HG02981 (cell line): ENCODE measurements at regions not wholly inside any gene's neighbourhood (a gene's known extent, or its start where the extent isn't known, plus 50 kb on each side); places are given as distances from the start of the nearest gene placed in this dataset.

Experiments
- ATAC-seq: cut with Tn5 transposase; IDR thresholded peaks from one replicate; pipeline ENCODE4 v1.9.1; 2021; ENCODE audit warnings: mild to moderate bottlenecking, moderate library complexity; ENCODE audit not compliant: unreplicated experiment

DNA sequence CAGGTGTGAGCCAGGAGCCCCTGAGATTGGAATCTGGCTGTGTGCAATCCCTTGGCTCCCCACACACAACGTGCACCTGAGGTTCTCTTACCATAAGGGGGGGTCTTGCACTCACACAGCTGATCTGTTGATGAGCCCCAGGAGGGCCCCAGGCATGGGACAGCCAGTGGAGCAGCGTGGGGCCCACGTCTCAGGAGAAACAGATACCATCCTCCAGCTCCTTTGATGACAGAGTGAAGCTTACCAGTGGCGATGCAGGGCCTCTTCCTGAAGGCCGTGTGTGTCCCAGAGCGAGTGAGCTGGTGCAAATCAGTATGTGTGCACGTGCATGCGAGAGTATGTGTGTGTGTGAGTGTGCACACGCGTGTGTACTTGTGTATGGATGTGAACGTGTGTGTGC lies 287.4 kb downstream of the IRX1 start:
- no peak for ATAC-seq

DNA sequence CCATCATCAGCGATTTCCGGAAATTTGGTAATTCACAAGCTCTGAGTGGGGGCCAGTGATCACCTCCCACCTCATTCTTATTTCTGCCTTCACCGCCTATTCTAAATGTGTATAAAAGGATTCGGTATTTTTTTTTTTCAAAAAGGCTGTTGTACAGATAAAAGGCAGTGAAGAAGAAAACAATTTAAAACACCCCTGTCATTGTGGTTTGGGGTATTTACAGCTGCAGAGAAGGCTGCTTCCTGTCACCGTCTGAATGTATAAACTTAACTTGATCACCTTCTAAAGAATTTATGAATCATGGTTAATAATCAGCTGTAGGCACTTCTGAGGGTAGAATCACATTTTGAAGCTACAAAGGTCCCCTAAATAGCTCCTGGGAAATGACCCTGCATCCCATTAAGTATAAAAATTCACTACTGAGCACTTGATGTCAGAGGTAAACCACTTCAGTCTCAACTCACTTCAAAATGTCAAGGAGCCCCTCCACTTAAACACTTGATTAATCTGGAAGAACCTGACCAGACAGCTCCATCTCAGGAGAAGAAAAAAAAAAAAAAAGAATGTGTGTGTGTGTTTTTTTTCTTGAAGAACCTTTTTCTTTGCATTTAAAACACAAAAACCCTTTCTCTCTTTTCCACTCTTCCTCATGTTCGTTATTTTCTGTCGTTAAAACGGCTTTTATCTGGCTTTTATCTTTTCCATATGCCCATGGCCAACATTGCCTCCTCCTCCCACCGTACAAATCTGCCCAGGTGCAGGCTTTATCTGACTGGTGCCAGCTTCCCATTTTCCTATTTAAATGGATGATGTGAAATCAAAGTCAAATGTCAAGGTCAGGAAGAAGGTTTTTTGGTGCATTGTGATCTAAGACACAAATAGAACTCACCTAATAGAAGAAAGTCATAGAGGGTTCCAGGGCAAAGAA lies 291.2 kb downstream of the IRX1 start:
- ATAC-seq = no peak

DNA sequence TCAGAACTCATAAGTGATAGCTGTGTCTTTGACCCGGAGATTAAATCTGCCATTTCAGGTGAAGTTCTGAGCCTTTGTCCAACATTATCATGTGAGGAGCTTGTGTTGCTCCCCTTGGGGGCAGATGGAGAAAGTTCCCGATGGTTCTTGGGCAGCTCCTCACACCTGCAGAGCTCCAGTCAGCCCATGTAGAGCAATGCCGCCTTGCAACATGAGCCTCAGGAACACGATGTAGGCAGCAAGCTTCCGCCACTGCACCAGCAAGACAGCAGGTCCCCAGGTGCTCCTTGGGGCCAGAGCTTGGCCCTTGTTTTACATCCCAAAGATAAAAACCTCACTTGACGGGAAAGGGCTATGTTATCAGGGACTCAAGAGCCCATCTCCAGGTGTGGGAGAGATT lies 292.7 kb downstream of the IRX1 start:
- ATAC-seq = no peak

DNA sequence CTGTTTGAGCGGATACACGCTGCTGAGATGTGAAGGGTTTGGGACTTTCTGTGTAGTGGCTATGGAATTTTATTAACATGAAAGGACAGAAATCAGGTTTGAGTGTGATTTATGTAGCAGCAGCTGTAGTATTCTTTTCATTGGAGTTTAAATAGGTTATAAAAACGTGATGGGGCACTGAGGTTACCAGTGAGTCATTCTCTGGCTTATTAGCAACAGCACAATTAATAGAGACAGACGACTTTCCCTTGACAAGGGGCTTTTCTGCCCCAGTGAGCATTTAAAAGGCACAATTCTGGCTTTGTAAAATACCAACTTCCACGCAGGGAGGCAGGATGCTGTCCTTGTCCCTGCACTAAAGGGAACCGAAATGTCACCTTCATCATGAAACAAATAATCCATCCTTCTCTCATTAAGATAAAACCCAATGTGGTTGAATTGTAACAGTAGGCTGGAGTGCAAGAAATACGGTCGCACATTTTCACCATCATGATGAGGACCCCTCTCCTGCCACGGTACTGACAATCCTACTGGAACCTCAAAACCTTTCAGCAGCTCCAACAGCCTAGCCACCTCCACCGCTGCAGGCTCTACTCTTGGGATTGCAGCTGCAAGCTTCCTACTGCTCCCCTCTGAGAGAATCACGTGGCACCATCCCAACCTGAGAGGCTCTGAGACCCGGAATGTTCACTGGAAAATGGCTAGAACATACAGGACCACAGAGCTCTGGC lies 293.9 kb downstream of the IRX1 start:
- no peak for ATAC-seq

DNA sequence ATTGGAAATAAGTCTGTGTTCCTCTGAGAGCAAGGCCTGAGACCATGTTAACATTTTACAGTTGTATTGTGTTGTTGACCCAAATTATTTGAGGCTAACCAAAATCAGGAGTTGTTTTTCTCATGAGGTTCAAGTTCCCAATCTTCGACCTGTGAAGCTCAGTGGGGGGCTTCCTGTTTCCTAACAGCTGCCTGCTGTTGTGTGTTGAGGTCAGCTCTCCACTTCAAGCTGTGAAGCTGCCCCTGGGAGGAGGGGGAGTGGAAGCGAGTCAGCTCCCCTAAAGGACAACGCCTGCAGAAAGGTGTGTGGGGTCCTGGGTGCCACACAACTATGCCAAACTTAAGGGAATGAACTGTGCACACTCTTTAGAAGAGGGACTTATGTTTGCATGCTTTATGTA lies 295.5 kb downstream of the IRX1 start:
- ATAC-seq = no peak

DNA sequence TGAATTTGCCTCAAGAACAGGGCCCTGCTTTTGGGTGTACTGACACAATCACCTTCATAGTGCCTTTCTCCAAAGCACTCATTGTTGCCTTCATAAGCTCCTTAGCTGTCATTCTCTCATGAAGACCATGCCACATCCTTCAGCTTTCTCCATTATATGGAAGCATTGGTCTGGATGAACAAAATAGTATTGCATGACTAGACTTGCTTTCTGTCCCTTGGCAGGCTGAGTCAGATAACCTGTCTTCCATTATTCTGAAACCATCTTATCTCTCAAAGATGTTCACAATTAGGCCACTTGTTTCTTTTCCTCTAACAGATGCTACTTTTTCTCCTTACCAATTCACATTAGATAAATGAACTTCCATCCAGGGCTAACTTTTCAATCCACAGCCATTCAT lies 297.9 kb downstream of the IRX1 start:
- ATAC-seq = no peak

DNA sequence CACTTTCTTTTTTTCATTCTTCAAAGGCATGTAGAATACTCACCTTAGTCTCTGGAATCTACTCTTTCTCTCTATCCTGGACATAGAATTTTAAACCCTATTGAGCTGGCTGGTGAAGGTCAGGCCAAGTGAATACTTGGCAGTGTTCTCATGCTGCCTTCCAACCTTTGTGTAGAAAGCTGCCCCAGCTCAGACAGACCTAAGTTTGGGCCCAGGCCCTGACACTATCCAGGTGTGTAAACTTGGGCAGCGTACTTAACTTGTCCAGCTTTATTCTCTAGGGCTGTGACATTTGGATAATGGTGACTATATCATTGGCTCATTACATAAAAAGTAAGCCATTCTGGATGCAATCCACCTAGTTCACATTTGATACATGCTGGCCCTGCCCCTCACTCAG lies 298.3 kb downstream of the IRX1 start:
- no peak for ATAC-seq

DNA sequence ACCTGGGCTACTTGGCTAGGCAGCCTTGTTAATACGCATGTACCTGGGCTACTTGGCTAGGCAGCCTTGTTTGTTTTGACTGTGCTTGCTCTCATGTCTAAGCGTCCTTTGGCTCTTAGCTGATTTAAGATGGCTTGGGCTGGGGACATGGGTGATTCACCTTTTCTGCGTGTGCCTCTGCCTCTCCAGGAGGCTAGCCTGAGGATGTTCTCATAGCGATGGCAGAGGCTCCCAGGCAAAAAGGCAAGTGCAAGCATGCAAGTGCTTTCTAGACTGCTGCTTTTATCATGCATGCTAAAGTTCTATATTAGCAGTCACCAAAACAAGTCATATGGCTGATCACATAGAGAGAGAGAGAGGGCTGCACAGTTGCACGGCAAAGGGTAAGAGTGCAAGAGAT lies 300.5 kb downstream of the IRX1 start:
- no peak for ATAC-seq

DNA sequence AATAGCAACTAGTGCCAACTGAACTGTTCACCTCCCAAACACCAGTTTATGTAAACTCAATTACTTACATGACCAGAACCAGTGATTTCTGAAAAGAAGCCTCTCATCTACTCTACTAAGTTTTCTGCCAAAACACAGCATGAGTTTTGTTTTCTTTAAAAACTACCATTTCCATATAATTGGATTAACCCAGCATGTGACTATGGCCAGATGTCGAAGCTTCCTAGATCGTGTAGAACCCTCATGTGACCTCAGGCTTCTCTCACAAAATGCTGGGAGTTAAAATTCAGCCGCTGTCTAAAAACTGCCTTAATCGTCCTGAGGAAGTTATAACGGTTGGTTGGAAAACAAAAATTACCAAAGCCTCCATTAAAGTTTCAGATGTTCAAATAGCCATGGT lies 303.5 kb downstream of the IRX1 start:
- no peak for ATAC-seq

DNA sequence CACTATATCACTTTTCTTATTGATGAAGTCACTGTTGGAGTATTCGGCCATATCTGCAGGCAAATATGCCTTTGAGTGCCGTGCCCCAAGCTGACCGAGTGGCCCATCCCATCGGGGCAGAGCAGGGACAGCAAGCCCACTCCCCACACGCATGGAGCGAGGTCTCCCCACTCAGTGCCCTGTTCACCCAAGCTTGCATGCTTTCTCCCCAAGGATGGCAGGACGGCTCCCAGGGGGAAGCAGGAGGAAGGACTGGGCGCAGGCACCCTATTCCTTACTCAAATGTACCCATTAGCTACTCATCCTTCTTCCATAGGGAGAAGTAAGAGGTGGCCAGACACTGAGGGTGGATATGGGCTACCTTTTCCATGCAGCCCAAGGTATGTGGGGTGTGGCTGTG lies 309.0 kb downstream of the IRX1 start:
- ATAC-seq = no peak

DNA sequence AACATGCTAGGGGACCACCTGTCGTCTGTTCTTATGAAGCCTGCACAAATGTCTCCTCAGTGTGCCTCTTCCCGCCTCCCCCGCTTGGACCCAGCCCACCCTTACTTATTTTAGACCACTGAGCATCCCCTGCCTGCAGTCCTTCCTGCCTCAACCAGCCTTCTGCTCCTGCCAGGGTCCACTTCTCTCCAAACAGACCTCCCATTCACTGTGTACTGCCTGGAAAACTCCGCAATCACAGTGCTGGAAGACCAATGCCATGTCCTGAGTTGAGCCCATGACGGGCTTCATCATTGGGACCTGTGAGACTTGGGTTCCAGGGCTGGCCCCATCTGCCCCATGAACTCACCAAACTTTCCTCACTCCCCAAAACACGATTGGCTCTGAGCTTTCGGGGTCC lies 309.4 kb downstream of the IRX1 start:
- no peak for ATAC-seq

DNA sequence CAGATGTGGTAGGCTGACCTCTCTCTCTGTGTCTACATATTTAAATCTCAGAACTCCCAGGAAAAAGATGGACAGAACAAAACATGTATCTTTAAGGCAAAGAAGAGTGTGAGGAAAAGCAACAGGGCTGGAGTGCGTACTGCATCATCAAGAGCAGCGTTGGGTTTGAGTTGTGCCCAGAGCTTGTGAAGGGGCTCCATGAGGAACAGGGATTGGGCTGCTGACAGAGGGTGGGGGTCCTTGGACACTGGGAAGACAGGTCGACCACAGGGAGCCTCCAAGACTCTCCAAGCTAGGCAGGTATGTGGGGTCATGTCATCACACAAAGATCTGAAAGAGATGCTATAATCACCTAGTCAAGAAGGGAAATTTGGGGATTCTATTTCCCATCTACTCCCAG lies 309.9 kb downstream of the IRX1 start:
- no peak for ATAC-seq

DNA sequence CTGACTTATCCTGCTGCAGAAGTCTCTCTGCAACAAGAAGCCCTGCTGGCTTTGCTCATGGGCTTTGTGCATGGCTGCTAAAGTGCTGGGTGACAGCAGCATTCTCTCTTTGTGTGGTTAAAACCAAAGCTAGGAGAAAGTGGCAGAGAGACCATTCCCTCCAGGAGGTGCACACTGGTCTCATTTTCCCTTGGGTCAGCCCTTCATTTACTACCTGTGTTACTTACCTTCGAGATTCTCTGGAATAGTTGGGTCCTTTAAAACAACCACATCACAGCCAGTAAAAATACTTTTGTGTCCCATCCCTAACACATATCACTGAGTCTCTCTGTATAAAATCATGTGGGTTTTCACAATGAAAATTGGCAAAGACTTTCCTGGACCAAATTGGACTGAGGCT lies 315.5 kb downstream of the IRX1 start:
- no peak for ATAC-seq

DNA sequence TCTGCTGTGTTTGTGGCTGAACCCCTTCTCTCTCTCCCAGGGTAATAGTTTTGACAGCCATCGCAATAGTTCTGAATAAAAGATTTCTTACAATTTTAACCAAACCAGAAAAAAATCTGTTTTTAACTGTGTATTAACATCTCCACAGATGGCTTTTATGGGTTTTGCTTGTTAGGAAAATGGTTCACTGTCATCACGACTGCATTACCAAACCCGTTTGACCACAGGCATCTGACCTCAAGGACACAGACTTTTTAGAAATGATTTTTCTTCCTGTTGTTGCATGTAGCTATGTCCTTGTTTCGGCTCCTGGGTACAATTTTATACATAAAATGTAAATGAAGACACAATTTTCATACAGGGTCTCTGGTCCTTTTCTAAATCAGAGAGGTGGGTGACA lies 316.1 kb downstream of the IRX1 start:
- ATAC-seq = no peak

DNA sequence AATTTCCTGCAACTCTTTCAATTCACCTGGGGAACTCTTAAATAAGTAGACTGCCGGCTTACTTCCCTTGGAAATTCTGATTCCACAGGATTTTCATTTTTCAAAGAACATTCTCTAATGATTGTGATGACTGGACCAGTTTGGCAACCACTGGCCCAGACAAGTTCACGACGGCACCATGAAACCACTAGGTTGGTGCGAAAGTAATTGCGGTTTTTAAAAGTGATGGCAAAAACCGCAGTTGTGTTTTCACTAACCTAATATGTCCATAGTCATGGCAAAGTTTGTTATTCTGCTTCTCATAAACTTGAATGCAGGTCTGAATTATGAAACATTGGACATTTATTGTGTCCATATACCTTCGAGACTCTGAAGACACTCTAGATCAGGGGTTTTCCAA lies 317.2 kb downstream of the IRX1 start:
- ATAC-seq = no peak

DNA sequence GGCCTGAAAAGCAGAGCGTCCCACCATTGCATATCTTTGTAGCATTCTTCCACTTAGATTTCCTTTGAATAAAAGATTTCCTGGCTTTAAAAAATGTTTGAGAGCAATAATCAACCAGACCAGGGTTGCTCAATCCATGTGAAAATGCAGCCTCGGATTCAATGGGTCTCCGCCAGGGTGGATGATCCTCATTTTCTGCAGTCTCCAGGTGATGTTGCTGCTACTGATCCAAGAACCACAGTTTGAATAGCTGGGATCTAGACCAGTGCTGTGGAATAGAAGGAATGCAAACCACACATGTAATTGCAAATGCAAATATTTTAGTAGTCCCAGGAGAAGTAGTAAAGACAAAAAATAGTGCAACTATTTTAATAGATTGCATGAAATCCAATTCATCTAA lies 317.6 kb downstream of the IRX1 start:
- ATAC-seq = no peak

DNA sequence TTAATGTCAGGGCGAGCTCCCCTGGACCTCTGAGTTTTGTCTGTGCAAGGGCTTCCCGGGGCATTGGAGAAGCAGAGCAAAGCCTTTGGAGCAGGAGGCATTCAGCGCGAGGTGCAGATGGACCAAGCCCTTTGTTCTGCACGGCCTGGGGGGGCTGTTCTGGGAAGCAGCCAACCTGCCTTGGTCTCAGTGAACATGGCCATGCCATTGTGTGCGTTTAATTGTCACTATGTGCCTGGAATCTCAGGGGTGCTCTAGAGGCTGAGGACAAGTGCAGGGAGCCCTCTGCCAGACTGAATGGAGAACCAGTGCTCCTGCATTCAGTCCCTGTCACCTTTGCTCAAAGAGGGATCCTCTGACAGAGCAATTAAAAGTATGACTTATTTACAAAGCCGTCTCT lies 329.4 kb downstream of the IRX1 start:
- no peak for ATAC-seq

DNA sequence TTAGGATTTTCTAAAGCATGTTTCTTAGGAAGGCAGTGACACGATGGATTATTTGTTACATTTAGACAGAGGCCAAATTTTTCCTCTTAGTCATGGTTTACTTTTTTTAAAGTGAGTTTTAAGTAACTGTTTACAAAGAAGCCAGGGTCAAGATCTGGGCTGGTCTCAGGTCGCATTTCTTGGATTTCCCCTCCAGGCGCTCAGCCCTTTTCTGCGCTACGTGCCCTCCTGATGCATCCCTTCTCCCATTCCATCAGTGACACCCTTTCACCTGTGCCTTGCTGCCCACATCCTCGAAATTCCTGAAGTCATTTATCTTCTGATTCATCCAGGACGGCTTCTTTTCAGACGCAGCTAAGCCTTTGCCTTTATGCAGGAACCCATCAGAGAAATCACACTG lies 330.3 kb downstream of the IRX1 start:
- no peak for ATAC-seq

DNA sequence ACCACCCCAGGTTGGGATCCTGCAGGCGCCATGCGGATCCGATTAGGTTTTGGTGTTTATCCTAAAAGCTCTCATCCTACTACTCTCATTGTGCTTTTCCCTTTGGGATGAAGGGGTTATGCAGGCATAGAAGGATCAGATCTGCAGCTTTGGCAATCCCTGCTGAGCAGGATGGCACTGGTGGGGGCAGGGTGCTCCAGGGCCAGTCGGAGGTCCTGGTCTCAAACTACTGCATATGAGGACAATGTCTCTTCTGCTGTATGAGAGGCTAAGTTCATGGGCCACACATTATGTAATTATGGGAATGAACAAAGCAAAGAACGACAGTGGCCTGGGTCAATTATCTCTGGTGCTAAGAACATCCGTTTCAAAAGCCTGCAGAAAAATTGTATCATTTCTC lies 334.2 kb downstream of the IRX1 start:
- ATAC-seq = no peak

DNA sequence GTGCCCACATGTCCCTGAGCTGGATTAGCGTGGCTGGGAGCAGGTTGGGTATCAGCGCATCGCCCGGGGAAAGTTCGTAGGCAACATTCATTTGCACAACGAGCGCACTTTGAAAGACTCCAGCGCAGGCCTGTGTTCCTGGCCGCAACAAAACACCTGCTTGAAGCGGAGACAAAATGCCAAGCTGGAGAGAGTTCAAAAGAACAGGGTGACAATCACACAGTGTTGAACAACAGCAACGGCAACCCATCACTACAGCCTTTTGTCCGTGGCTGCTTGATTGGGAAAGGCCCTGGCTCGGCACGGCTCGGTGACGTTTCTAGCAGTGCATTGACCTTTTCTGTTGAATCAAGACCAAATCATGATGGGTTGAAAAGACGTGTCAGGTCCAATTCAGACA lies 336.3 kb downstream of the IRX1 start:
- ATAC-seq = no peak

DNA sequence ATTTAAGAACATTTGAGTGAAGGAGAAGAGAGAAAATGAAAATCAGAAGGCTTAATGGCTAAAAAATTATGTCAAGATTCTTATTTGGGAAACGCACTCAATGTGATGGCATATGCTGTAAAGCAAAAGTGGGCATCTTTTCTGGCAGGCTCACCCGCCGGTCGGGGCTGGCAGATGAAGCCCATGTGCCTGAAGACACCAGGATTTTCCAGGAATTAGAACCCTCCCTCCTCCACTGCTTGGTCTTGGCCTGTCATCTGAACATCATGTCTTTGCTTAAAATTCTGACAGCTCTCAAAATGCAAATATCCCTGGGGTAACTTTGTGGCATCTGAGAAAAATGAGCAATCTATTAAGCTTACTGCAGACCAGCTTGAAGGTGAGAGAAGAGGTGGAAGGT lies 337.9 kb downstream of the IRX1 start:
- no peak for ATAC-seq

DNA sequence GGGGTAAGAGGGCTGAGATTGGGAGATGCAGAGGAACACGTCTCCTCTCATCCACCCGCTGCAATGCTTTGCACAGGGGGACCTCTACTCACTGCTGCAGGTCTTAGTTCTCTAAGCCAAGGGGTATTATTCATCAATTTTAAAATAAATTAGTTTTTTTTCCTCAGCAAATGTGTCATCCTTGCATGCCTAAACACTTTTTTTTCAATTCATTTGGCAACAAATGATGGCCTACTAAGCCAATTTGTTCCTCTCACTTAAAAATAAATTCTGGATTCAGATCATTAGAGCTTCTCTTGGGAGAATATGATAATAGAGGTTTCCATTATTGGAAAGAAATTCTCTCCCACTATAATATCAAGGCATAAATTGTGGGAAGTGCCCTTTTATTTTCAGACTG lies 338.3 kb downstream of the IRX1 start:
- no peak for ATAC-seq
